ENCODE measurements at regions not wholly inside any gene's neighbourhood (a gene's known extent, or its start where the extent isn't known, plus 50 kb on each side); places are given as distances from the start of the nearest gene placed in this dataset.

DNA sequence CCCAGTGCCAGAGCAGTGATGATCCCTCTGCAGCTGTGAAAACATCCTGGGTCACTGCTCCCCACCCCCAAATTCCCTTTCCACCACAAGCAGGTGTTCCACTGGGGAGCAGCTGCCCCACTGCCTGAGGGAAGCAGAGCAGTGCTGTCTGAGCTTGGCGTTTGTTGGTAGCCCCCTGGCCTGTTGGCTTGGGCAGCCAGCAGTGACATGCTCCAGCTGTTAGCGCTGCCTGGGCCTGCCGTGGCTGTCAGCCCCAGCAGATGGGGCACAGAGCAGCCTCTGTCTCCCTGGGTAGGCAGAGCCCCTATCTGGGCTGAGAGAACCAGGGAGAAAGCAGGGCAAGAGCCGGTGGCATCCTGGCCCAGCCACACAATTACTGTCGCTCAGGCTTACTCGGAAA lies 247.7 kb downstream of the GLI2 start:
- DNase-seq: no peak

GRCh38 chr2:120984046-120984445 lies 248.4 kb downstream of the GLI2 start:
- no peak for DNase-seq

- no peak for DNase-seq
Measured at GRCh38 chr2:120984452-120985173, 248.9 kb downstream of the GLI2 start.

GRCh38 chr2:120985174-120985996 lies 249.7 kb downstream of the GLI2 start:
- no peak for DNase-seq

- no peak for DNase-seq
Measured at GRCh38 chr2:120985997-120986651, 250.5 kb downstream of the GLI2 start.

- no peak for DNase-seq
Measured at GRCh38 chr2:120986898-120987650, 251.4 kb downstream of the GLI2 start.

DNA sequence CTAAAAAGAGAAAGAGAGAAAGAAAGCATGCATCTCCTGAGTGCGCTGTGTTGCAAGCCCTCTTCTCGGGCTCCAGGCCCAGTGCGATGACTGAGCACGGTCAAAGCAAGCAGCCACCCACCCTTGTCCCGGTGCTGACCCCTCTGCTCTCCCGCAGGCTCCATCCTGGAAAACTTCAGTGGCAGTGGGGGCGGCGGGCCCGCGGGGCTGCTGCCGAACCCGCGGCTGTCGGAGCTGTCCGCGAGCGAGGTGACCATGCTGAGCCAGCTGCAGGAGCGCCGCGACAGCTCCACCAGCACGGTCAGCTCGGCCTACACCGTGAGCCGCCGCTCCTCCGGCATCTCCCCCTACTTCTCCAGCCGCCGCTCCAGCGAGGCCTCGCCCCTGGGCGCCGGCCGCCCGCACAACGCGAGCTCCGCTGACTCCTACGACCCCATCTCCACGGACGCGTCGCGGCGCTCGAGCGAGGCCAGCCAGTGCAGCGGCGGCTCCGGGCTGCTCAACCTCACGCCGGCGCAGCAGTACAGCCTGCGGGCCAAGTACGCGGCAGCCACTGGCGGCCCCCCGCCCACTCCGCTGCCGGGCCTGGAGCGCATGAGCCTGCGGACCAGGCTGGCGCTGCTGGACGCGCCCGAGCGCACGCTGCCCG lies 252.5 kb downstream of the GLI2 start:
- DNase-seq: no peak

DNA sequence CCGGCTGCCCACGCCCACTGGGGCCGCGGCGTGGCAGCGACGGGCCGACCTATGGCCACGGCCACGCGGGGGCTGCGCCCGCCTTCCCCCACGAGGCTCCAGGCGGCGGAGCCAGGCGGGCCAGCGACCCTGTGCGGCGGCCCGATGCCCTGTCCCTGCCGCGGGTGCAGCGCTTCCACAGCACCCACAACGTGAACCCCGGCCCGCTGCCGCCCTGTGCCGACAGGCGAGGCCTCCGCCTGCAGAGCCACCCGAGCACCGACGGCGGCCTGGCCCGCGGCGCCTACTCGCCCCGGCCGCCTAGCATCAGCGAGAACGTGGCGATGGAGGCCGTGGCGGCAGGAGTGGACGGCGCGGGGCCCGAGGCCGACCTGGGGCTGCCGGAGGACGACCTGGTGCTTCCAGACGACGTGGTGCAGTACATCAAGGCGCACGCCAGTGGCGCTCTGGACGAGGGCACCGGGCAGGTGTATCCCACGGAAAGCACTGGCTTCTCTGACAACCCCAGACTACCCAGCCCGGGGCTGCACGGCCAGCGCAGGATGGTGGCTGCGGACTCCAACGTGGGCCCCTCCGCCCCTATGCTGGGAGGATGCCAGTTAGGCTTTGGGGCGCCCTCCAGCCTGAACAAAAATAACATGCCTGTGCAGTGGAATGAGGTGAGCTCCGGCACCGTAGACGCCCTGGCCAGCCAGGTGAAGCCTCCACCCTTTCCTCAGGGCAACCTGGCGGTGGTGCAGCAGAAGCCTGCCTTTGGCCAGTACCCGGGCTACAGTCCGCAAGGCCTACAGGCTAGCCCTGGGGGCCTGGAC lies 253.2 kb downstream of the GLI2 start:
- no peak for DNase-seq

DNA sequence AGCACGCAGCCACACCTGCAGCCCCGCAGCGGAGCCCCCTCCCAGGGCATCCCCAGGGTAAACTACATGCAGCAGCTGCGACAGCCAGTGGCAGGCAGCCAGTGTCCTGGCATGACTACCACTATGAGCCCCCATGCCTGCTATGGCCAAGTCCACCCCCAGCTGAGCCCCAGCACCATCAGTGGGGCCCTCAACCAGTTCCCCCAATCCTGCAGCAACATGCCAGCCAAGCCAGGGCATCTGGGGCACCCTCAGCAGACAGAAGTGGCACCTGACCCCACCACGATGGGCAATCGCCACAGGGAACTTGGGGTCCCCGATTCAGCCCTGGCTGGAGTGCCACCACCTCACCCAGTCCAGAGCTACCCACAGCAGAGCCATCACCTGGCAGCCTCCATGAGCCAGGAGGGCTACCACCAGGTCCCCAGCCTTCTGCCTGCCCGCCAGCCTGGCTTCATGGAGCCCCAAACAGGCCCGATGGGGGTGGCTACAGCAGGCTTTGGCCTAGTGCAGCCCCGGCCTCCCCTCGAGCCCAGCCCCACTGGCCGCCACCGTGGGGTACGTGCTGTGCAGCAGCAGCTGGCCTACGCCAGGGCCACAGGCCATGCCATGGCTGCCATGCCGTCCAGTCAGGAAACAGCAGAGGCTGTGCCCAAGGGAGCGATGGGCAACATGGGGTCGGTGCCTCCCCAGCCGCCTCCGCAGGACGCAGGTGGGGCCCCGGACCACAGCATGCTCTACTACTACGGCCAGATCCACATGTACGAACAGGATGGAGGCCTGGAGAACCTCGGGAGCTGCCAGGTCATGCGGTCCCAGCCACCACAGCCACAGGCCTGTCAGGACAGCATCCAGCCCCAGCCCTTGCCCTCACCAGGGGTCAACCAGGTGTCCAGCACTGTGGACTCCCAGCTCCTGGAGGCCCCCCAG lies 254.1 kb downstream of the GLI2 start:
- no peak for DNase-seq

DNA sequence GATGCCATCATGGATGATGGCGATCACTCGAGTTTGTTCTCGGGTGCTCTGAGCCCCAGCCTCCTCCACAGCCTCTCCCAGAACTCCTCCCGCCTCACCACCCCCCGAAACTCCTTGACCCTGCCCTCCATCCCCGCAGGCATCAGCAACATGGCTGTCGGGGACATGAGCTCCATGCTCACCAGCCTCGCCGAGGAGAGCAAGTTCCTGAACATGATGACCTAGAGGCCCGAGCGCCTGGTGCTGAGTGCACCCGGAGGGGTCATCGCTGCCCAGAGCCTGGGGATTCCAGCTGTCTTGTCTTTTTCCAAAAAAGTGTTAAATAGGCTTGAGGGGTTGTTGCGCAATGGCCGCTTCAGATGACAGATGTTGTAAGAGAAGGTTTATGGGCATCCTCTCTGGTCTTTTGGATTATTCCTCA lies 254.8 kb downstream of the GLI2 start:
- DNase-seq: no peak

DNA sequence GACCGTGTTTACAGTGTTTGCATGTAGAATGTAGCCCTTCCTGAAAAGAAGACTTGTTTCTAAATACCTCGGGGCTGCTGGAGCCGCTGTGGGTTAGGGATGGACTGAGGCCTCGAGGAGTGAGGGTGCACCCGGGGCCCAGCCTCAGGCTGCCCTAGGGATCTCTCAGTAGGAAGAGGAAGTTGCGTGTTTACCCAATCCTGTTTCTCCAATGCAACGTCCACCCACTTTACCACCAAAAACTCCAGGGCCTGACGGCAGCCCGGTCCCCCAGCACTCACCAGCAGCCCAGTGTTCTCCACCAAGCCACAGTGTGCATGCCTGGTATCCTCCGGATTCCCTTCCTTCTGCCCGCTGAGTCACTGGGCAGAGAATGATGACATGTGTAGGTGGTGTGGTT lies 255.8 kb downstream of the GLI2 start:
- no peak for DNase-seq

GRCh38 chr2:120992791-120993555 lies 257.3 kb downstream of the GLI2 start:
- no peak for DNase-seq

- no peak for DNase-seq
Measured at GRCh38 chr2:120993661-120994060, 258.0 kb downstream of the GLI2 start.

DNA sequence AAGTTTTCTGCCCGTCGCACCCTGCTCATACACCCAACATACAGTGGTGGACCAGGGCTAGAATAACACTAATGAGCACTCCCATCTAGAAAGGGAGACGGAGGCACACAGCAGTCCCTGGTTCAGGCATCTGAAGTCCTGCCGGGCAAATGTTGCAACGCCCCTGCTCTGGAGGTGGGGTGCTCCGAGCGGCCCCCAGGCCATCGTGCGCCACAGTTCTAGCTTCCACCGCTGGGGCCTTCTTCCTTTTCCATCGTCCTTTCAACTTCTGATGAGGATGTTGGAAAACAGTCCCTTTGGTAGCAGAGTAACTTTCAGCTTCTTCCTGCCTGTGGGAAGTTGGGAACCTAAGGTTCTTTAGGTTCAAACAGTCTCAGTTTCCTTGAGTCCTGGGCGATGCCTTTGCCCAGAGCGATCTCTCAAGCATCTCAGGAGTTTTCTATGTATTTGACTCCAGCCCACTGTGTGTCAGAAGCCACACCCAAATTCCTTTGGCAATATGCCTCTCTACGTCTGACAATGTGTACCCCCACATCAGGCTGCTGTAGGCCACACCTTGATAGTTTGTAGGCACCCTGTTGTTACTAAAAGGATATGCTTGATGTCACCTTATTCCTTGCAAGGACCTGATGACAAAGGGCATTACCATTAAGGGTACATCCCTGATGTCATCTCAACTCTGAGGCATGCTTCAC lies 258.8 kb downstream of the GLI2 start:
- no peak for DNase-seq

DNA sequence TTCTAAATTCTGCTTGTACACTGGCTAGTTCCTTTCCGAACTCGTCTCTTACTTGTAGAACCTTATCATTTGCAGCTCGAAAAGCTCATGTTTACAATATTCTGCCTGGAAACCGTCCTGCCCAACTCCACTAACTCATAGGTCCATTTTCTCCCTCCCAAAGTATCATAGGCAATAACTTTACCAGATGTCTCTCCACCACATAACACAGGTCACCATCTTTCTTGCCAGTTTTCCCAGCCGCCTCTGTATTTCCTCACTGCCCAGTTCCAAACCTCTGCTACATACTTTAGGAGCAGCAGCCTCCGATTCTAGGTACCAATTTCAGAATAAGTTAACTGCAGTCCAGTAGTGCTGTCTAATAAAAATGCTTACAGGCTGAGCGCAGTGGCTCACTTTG lies 259.5 kb downstream of the GLI2 start:
- no peak for DNase-seq

- DNase-seq: no peak
Measured at GRCh38 chr2:120995656-120996190, 260.1 kb downstream of the GLI2 start.

DNA sequence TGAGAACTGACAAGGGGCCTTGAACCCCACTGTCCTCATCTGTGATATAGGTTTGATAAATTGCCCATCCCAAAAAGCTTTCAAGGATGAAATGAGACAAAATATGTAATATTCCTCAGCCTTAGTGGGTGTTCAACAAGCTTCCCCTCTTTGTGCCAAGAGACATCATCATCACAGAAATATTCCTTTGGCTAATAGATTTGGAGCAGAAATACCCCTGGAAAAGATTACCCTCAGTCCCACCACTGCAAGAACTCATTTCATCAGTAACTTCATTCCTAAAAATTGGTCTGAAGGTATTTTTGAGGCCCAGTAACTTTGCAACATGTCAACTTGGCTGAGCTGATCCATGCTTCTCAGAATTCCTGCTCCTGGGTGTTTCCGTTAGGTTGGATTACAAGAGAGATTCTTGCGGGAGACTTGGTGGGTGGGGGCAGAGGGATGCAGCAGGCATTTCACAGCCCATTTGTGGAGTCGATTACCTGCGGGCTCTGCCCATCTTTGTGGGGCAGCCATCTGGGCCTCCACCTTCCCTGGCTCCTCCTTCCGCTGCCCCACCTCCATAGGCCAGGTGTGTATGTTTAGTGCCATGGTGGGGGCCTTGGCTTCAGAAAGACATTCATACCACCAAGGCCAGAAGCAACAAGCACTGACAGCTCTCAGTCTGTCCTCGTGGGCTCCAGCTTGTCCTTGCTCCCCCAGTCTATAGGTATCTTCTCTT lies 263.9 kb downstream of the GLI2 start:
- DNase-seq: no peak

DNA sequence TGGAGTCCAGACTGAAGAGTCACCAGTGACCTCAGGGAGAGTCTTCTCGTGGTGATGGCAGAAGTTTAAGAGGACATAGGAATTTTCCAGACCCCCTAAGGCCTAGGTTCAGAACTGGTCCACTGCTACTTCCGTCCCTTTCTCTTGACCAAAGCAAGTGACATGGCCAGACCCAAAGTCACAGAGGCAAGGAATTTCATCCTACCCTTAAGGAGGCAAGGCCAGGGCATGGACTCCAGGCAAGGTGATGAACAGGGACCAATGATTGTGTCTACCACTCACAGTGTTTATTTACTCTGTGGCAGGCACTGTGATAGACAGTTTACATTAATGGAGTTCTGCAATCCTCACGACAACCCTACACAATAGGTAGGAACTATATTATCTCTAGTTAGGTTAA lies 265.1 kb downstream of the GLI2 start:
- DNase-seq: no peak
